GM13977 (cell line): ENCODE measurements at regions not wholly inside any gene's neighbourhood (a gene's known extent, or its start where the extent isn't known, plus 50 kb on each side); places are given as distances from the start of the nearest gene placed in this dataset.

Source experiments
- DNase-seq: peaks from one replicate; pipeline ENCODE4 v3.0.0; 2012; ENCODE audit warnings: low spot score
- in situ Hi-C: fragments of 300-500 bp; cut with MboI; formaldehyde crosslinking; loops from one replicate; pipeline ENCODE4 v1.12.0; 2022; ENCODE audit warnings: low sequenced_read_pairs, low pct_unique_long_range_greater_than_20kb, mixed read lengths, inconsistent platforms; ENCODE audit not compliant: unreplicated experiment
- TF ChIP-seq, protein P1 (sequence below): IDR thresholded peaks from 2 replicates; pipeline ENCODE4 v1.5.1; 2012; ENCODE audit warnings: mild to moderate bottlenecking, control low read depth; ENCODE audit not compliant: insufficient read depth; ENCODE audit errors: extremely low read depth, missing control alignments

DNA sequence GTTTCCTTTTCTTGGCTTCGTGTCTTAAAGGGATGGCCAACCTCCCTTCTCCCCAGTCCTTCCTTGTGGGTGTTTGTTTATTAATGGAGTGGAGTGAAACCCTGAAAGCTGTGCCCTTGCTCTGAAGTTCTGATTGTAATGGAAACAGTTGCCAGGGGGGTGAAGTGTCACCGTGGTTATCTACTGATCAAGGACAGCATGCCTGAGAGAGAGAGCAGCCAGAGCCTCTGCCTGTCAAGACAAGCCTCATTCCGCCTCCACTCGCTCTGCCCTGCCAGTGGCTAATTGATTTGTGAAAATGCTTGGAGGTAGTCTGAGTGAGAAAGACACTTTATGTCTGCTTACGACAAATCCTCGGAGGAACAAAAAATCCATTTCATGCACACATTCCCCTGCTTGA lies 143.7 kb upstream of the SLC30A5 start:
- in situ Hi-C loops, result no loop called here
- TF ChIP-seq, protein P1, sequence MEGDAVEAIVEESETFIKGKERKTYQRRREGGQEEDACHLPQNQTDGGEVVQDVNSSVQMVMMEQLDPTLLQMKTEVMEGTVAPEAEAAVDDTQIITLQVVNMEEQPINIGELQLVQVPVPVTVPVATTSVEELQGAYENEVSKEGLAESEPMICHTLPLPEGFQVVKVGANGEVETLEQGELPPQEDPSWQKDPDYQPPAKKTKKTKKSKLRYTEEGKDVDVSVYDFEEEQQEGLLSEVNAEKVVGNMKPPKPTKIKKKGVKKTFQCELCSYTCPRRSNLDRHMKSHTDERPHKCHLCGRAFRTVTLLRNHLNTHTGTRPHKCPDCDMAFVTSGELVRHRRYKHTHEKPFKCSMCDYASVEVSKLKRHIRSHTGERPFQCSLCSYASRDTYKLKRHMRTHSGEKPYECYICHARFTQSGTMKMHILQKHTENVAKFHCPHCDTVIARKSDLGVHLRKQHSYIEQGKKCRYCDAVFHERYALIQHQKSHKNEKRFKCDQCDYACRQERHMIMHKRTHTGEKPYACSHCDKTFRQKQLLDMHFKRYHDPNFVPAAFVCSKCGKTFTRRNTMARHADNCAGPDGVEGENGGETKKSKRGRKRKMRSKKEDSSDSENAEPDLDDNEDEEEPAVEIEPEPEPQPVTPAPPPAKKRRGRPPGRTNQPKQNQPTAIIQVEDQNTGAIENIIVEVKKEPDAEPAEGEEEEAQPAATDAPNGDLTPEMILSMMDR, result no peak
- no peak for DNase-seq

DNA sequence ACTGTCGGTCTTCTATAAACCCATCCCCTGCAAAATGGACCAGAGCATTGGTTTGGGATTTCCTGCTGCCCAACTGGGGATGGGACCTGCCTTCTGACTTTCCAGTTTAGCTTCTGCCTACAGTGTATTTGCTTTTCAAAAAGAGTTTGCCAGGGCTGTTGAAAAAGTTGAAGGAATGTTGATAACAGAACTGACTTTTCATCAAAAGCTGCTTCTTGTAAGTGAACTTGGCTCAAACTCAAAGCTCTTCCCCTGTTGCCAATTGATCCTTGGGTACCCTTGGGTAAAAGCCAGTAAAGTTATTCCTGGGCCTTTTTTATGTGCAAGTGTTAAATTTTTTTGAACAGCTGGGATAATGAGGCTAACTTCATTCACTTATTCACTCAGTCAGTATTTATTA lies 142.9 kb upstream of the SLC30A5 start:
- in situ Hi-C loops, result no loop called here
- TF ChIP-seq, protein P1, result no peak
- DNase-seq, result no peak

DNA sequence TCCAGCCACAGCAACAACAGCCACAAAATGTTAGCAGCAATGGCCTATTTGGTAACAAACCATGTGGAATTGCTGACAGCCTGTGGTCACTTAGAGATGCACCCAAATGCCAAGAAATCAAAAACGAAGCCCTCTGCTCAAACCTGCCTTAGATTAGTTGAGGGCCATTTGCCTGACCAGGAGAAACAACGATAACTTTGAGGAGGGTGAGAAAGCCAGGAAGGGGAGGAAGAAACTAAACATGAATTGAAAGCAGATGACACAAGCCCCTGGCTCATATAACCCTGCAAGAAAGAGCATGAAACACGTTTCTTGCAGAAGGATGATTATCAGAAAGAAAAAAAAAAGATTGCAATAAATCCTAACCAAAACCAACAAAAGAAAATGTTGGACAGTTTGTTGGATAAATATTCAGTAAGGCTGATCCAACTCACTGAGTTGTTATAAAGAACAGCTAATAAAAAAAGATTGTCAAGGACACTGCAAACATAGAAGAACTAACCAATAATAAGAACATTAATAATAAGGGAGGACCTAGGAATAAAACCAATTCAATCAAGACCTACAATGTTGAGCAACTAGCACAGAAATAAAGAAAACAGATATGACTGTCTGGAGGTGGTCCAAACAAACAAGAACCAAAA lies 140.5 kb upstream of the SLC30A5 start:
- DNase-seq, result no peak
- in situ Hi-C loops, result no loop called here

DNA sequence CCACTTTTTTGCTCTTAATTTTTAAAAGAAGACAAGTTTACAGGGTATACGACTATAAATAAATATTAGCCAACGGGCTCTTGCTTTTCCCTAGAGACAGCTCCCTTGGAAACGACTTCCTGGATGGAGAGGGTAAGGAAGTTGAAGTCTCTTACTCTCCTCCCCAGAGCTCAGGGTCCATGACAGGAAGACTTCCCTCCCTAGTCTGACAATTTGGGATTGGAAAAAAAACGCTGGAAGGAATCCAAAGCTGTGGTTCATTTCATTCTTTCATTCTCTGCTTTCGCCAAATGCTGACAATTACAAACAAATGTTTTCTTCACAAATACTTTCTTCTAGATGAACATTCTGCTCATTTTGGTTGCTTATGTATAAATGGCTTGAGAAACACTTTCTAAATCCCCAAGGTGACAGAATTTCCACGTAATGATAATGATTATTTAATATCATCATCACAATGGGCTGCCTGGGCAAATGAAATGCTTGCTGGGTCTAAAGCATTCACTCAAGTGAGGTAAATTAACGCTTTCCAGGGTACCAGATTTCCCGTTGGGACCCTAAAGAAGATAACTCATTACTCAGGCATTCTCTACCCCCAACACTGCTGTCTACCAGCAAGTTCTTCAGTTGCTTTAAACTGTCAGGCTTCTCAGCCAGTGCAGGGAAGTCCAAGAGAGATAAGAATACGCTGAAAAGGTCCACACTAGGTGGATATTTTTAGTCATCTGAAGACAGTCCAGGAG lies 139.8 kb upstream of the SLC30A5 start:
- in situ Hi-C loops, result no loop called here
- no peak for DNase-seq
- TF ChIP-seq, protein P1, result no peak

More for the DNA sequence above, 140.5 kb upstream of the SLC30A5 start:
- TF ChIP-seq, protein P1, result no peak

DNA sequence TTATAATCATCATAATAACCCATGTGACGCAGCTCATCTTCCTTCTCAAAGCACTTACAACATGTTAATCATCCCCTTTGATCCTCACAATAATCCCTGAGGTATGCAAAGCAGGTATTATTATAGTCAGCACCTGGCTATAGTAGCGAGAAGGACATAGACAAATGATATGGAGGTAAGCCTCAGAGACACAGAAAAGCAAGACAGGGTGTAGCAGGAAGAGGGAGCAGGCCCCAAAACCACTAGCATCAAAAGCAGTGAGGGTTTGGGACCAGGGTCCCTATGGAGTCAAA lies 139.2 kb upstream of the SLC30A5 start:
- in situ Hi-C loops, result no loop called here
- no peak for DNase-seq

DNA sequence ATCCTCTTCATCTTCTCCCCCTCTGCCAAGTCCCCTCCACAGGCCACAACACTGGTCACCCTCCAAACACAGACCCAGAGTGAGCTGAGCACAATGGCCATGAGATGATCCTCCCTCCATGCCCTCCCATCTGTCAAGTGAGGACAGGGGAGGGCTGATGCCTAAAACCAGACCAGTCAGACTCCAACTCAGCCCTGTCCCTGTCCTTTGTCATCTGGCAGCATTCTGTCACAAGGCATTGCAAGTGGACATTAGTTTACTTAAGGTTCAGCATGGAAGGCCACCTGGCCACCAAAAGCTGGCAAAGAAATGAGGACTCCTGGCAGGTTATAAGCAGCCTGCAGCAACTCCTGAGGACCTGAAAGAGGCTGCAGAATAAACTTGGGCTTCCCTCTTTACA lies 136.2 kb upstream of the SLC30A5 start:
- no peak for DNase-seq
- in situ Hi-C loops, result no loop called here
- TF ChIP-seq, protein P1, result no peak

More for the DNA sequence above, 139.2 kb upstream of the SLC30A5 start:
- TF ChIP-seq, protein P1, result no peak
